ENCODE measurements at regions not wholly inside any gene's neighbourhood (a gene's known extent, or its start where the extent isn't known, plus 50 kb on each side); places are given as distances from the start of the nearest gene placed in this dataset.
"Not testable (repeated sequence)": the region's sequence is repeated elsewhere in the genome, so short reads cannot be mapped to it uniquely, and the experiment has no call there.

GRCh38 chr3:86793786-86794185, 197.2 kb downstream of the VGLL3 start:
- no peak for DNase-seq

- no peak for DNase-seq
Observed at GRCh38 chr3:86792316-86792715, 198.6 kb downstream of the VGLL3 start.

GRCh38 chr3:86790884-86791549, 199.9 kb downstream of the VGLL3 start:
- DNase-seq: no peak

GRCh38 chr3:86788371-86788770, 202.6 kb downstream of the VGLL3 start:
- no peak for DNase-seq

- DNase-seq: no peak
Observed at GRCh38 chr3:86787091-86787490, 203.9 kb downstream of the VGLL3 start.

GRCh38 chr3:86785386-86785785, 205.6 kb downstream of the VGLL3 start:
- DNase-seq: no peak

- no peak for DNase-seq
Observed at GRCh38 chr3:86782866-86783265, 208.1 kb downstream of the VGLL3 start.

- no peak for DNase-seq
Observed at GRCh38 chr3:86782286-86782685, 208.7 kb downstream of the VGLL3 start.

- DNase-seq: no peak
Observed at GRCh38 chr3:86774082-86774691, 216.8 kb downstream of the VGLL3 start.

- no peak for DNase-seq
Observed at GRCh38 chr3:86772699-86773098, 218.2 kb downstream of the VGLL3 start.

- DNase-seq: no peak
Observed at GRCh38 chr3:86771741-86772512, 219.0 kb downstream of the VGLL3 start.

GRCh38 chr3:86766331-86766730, 224.6 kb downstream of the VGLL3 start:
- DNase-seq: no peak

GRCh38 chr3:86757322-86758179, 233.4 kb downstream of the VGLL3 start:
- DNase-seq: not testable (repeated sequence)

GRCh38 chr3:86748015-86748414, 242.9 kb downstream of the VGLL3 start:
- no peak for DNase-seq

GRCh38 chr3:86744051-86744450, 246.9 kb downstream of the VGLL3 start:
- DNase-seq: no peak

- no peak for DNase-seq
Observed at GRCh38 chr3:86743233-86743632, 247.7 kb downstream of the VGLL3 start.

- DNase-seq: no peak
Observed at GRCh38 chr3:86740751-86741150, 250.2 kb downstream of the VGLL3 start.

GRCh38 chr3:86739244-86739643, 251.7 kb downstream of the VGLL3 start:
- no peak for DNase-seq

- DNase-seq: no peak
Observed at GRCh38 chr3:86738684-86739083, 252.3 kb downstream of the VGLL3 start.

- DNase-seq: no peak
Observed at GRCh38 chr3:86737517-86737916, 253.4 kb downstream of the VGLL3 start.

- no peak for DNase-seq
Observed at GRCh38 chr3:86733257-86733656, 257.7 kb downstream of the VGLL3 start.

GRCh38 chr3:86731501-86731901, 259.4 kb downstream of the VGLL3 start:
- DNase-seq: no peak

GRCh38 chr3:86723433-86723832, 267.5 kb downstream of the VGLL3 start:
- no peak for DNase-seq

Measured in 8988T (cell line).